COLO668 (cell line): ENCODE measurements at regions not wholly inside any gene's neighbourhood (a gene's known extent, or its start where the extent isn't known, plus 50 kb on each side); places are given as distances from the start of the nearest gene placed in this dataset.
"Not testable (repeated sequence)": the region's sequence is repeated elsewhere in the genome, so short reads cannot be mapped to it uniquely, and the experiment has no call there.

ENCODE experiments used
- DNase-seq: peaks from one replicate; lab custom pipeline; 2025; ENCODE audit not compliant: unreplicated experiment; lab: John Stamatoyannopoulos, UW

- DNase-seq: no peak
Measured at GRCh38 chr15:69704229-69704628, 251.6 kb downstream of the RPLP1 start.

DNA sequence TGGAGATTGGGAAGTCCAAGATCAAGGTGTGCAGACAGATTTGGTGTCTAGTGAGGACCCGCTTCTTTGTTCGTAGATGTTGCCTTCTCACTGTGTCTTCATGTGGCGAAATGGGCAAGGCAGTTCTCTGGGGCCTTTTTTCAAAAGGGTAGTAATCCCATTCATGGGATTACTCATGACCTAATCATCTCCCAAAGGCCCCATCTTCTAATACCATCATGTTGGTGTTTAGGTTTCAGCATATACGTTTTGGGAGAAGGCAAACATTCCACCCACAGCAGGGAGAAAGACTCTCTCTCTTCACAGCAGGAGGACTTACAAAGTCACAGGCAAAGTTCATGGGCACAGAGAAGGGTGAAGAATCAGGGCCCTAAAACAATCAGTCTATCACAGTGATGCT, 252.1 kb downstream of the RPLP1 start:
- no peak for DNase-seq

DNA sequence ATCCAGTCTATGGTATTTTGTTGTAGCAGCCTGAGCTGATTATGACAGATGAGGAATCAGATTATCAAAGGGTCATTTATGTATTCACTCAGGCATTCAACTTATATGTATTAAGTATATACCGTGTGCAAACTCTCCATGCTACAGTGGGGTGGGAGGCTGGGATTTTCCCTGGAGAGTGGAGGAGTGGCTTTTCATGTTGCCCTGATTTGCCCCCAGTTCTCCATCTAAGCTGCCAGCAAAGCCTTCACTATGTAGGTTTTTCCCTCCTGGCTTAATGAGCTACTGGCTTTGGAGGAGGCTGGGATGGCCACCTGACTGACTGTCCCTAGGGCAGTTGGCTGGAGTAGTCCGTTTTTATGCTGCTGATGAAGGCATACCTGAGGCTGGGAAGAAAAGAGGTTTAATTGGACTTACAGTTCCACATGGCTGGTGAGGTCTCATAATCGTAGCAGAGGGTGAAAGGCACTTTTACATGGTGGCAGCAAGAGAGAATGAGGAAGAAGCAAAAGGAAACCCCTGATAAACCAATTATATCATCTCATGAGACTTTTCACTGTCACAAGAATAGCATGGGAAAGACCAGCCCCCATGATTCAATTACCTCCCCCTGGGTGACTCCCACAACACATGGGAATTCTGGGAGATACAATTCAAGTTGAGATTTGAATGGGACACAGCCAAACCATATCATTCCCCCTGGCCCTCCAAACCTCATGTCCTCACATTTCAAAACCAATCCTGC, 253.9 kb downstream of the RPLP1 start:
- DNase-seq: no peak

- DNase-seq: not testable (repeated sequence)
Measured at GRCh38 chr15:69707241-69707640, 254.6 kb downstream of the RPLP1 start.

GRCh38 chr15:69708436-69709122, 256.0 kb downstream of the RPLP1 start:
- not testable (repeated sequence) for DNase-seq

GRCh38 chr15:69712991-69713390, 260.4 kb downstream of the RPLP1 start:
- DNase-seq: no peak

DNA sequence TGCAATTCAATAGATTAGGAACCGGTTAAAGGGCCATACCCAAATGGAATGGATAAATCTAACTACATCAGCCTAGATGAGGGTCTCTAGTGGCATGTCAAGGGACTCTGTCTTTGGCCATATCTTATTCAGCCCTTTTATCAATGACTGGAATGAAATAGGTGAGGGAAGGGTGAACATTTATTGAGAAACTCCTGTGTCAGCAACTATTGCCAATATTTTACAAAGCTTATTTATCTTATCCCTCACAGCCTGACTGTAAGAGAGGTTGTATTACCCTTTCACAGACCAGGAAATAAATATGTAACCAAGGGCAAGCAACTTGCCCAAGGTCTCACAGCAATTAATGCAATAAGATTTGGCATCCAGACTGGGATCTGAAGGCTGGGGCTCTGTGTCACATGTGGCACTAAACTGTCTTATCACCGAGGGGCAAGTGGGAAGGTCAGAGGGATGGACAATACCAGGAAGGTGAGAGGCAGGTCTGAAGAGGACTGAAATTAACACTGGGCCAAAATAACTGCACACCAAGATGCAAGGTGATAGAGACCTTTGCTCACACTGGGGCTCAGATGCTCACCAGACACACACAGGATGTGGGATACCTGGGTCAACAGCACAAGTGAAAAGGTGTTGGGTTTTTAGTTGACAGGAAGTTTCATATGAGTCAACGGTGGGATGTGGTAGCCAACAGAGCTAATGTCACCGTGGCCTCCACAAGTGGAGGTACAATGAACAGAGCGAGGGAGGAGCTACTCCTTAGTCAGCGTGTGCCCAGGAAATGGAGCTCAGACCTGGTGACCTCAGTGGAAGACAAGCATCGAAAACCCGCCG, 261.3 kb downstream of the RPLP1 start:
- DNase-seq: peak; percentile 26

GRCh38 chr15:69715210-69715609, 262.6 kb downstream of the RPLP1 start:
- no peak for DNase-seq

DNA sequence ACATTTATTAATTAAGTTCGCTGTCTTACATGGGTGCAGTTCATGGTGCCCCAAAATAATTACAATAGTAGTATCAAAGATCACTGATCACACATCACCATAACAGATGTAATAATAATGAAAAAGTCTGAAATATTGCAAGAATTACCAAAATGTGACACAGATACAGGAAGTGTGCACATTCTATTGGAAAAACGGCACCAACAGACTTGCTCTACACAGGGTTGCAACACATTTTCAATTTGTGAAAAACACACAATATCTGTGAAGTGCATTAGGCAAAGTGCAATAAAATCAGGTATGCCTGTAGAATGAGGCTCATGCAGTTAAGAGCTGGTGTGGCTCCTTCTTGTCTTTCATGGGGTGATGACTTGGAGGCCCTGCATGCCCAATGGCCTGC, 265.8 kb downstream of the RPLP1 start:
- DNase-seq: no peak

DNA sequence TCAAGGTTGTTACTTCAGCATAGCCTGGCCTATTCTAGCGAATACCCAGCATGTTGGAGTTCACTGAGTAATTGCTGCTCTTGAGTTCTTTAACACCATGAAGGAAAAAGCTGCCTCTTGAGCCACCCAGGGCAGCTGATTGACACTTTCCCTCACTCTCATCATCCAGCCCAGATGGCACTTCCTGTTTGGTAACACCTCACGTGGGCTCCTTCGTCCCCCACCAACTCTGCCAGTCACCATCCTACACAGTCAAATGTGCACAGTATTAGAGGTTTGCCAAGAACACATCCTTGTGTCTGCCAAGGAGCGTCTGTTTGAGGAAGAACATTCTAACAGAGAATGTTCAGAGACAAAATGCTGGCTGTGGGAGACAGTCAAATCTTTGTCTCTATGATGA, 266.3 kb downstream of the RPLP1 start:
- no peak for DNase-seq

DNA sequence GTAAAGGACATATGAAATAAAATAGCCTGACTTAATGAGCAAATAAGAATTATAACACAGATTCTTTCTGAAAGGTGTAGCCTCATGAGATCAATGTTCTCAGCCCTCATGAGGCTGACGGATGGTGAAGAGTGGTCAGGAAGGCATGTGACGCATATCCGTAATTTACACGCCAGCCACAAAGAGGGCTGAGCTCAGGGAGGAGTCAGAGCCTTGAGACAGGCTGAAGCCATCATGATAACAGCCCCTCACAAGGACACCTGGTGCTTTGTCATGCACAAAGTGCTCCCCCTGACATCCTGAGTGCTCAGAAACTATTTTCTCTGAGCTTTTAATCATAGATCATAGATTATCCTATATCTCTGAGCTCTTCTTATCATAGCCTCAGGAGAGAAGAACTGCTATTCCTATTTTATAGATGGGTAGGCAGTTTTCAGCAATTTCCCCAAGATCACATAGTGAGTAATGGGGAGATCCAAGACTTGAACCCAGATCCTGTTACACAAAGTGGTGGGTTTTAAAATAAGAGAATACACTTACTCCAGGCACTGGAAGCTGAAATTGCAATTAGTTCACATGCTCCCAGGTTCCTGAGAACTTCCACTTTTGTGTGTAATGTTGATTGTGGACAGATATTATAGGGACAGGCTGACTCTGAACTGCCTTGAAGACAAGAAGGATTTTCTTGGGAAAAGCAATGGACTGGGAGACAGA, 267.1 kb downstream of the RPLP1 start:
- no peak for DNase-seq

GRCh38 chr15:69720536-69720935, 267.9 kb downstream of the RPLP1 start:
- no peak for DNase-seq

DNA sequence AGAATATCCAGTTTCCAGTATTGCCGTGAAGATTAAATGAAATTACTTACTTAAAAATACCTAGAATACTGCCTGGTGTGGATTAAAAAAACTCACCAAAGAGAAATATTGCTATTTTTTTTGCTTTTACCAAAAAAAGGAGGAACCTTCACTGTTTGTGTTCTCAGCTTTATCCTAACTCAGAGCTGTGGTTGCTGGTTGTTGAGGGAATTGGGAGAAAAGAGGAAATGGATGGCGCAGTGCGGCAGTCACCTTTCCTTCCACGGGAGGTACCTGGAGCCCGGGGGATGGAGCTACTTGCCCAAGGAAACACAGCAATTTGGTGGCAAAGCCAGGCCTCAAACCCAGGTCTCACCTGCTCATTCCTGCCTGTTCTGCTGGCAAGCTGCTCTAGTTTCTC, 270.3 kb downstream of the RPLP1 start:
- DNase-seq: no peak

DNA sequence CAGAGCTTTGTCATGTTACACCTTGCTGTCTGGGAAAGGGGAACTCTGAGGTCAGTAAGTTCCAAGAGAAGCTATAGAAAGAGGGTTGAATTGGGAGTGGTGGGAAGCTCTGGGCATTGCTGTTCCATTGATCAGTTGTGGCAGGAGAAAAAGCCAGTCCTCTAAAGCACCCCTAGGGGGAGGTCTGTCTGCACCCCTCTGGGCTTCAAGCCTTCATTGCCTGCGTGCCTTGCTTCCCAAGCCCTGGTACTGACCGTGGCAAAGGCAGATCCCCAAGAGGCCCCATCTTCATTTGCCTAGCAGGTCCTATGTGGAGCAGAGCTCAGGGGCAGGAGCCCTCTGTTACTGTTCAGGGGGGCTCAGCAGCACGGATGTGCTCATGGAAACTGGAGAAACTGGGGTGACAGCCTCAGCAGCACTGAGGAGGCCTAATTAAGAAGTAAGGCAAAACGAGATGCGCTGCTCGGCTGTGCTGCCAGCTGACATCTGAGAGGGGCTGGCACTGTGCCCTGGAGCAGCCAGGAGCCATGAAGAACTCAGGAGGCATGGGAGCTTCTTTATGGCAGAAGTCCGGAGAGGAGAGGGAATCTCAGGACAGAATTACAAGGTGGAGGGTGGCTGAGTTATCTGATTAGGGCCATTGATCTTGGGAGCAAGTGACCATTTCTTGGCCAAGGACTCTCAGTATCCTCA, 270.9 kb downstream of the RPLP1 start:
- no peak for DNase-seq

DNA sequence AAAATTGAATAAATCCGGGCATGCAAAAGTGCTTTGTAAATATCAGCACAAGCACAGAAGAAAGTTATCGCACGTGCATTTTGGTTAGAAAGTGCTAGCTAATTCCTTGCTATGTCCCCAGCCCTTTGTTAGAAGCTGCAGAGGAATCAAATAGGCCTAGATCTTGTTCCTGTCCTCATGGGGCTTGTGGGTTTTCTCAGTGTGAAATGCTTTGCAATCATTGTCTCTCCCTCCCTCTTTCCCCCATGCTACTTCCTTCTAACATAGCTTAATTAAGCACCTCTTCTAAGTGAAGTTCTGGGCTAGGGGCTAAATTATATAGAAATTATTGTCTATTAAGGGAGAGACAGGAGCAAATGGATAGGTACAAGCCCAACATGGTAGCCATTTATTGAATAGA, 271.7 kb downstream of the RPLP1 start:
- DNase-seq: no peak

DNA sequence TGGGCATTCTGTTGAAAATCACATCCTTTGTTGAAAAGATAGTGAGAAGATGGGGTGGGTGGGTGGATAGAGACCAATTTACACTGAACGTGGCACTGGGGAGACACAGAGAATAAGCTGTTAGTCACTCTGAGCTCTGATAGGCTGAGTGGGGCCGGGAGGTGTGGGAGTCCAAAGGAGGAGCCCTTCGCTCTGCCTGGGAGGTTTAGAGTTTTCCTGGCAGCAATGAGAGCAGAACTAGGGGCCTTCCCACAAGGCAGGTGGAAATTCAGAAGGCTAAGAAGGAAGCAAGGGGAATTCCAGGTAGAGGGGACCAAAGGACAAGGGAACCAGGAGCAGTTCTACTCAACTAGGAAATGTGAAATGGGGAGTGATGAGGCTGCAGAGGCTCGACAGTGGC, 272.7 kb downstream of the RPLP1 start:
- DNase-seq: no peak

GRCh38 chr15:69725957-69726356, 273.3 kb downstream of the RPLP1 start:
- no peak for DNase-seq

DNA sequence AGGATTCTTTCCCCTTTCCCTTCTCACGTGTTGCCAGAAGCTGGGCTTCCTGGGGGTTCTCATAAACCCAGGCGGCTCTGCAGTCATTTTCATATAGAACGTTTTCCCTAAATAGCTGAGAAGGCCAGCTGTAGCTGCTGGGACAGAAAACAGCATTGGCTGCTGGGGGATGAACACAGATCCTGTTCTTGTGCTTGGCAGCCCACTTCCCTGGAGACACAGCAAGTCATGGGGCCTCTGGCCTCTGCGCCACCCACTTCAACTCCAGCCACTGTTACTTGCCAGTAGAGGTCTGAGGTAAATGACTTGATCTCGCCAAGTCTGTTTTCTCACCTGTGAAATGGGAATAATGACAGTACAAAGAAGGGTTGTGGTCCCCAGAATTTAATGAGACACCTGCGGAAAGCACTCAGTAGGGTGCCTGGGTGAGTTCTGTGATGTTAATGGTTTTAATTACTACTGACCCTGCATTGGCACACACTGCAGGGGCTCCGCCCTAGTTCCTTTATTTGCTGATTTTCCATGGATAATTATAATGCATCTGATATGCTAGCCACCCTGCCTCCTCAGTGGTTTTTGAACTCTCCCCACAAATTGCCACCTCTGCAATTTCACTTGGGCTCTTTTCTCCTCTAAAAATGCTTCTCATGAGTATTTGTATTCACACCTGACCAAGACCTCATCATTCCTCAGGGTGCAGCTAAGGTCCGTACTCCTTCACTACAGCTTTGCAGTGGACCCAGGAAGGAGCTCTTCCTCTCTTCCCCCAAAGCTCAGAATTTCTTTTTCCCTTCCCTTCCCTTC, 274.7 kb downstream of the RPLP1 start:
- DNase-seq: no peak

DNA sequence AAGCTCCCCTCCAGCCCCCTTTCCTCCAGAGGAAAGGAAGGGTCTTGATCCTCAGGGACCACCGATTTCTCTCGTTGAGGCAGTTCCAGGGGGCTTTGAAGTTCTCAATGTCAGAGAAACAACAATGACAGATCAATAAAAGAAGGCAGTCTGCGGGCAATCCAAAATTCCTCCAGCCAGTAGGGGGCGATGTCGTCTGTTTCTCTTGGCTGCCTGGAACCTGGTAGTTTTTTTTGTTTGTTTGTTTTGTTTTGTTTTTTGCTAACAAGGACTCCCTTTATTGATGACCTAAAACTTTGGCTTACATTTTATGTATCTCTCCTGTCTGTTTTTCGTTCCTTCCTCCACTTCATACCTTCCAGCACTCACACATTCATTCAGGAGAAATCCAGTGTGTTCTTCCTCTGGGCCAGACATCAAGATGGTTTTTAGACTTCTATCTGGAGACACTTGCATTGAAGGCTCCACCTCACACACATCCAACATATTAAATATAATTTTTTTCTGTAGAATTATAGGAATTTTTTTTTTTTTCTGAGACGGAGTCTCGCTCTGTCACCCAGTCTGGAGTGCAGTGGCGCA, 276.6 kb downstream of the RPLP1 start:
- DNase-seq: peak; percentile 20
